Peyer's patch (tissue), 4 donors: ENCODE measurements at regions not wholly inside any gene's neighbourhood (a gene's known extent, or its start where the extent isn't known, plus 50 kb on each side); places are given as distances from the start of the nearest gene placed in this dataset.

Source experiments
- POLR2A ChIP-seq, 2 donors: fragments of 450-650 bp; IDR thresholded peaks; one replicate each; pipeline ENCODE4 v1.5.1; 2017; ENCODE audit warnings: antibody characterized with exemption in 2 of 2, mild to moderate bottlenecking in 2 of 2, moderate library complexity in 2 of 2
- TF ChIP-seq, protein P1 (sequence below), 6 experiments: fragments of 450-650 bp in 4 of 6; fragments of 200-600 bp in 2 of 6; sonication (generic) in 1 of 6; IDR thresholded peaks; one replicate each; pipeline ENCODE4 v1.5.1; 2017 to 2019; ENCODE audit warnings: antibody characterized with exemption in 6 of 6, mild to moderate bottlenecking in 3 of 6, moderate library complexity in 1 of 6

DNA sequence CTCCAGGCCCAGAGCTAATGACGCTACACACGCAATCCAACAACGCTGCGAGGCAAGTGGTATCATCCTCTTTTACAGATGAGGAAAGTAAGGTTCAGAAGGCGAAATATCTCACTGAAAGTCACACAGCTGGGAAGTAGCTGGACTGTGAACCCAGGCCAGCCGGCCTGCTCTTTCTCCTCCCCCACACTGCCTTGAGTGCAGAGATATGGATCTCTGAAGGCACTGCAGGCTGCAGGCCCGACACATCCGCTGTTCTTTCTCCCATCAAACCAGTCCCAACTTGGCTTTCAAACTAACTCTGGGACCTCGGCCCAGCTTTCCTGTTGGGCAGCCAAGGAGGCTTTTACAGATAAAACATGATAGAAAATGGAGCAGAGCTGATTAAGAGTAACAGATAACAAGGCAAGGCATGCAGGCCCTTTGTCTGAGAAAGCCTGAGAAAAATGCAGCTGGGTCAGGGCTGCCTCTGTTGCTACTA is 64.0 kb upstream of the PTPRJ start:
- TF ChIP-seq, protein P1, sequence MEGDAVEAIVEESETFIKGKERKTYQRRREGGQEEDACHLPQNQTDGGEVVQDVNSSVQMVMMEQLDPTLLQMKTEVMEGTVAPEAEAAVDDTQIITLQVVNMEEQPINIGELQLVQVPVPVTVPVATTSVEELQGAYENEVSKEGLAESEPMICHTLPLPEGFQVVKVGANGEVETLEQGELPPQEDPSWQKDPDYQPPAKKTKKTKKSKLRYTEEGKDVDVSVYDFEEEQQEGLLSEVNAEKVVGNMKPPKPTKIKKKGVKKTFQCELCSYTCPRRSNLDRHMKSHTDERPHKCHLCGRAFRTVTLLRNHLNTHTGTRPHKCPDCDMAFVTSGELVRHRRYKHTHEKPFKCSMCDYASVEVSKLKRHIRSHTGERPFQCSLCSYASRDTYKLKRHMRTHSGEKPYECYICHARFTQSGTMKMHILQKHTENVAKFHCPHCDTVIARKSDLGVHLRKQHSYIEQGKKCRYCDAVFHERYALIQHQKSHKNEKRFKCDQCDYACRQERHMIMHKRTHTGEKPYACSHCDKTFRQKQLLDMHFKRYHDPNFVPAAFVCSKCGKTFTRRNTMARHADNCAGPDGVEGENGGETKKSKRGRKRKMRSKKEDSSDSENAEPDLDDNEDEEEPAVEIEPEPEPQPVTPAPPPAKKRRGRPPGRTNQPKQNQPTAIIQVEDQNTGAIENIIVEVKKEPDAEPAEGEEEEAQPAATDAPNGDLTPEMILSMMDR (IDR thresholded peaks at IDR 0.05) = no peak
- no peak for TF ChIP-seq POLR2A (IDR thresholded peaks at IDR 0.05)
